PC-9 (cell line): ENCODE measurements at regions not wholly inside any gene's neighbourhood (a gene's known extent, or its start where the extent isn't known, plus 50 kb on each side); places are given as distances from the start of the nearest gene placed in this dataset.
A peak's percentile ranks its signal among the peaks of the same experiment; 100 is the strongest.

Experiments
- BruUV-seq: library from RNA; stranded (reverse); fragments of 400-500 nt; replicated peaks from 2 replicates; lab custom pipeline; 2021; lab: Mats Ljungman, UMichigan
- CTCF ChIA-PET: fragments of 300-600 bp; sonication (Branson Sonifier 250); formaldehyde crosslinking; loops from one replicate; lab custom pipeline; 2022; ENCODE audit warnings: antibody characterized with exemption; lab: Charles Lee
- POLR2A ChIA-PET: fragments of 300-600 bp; sonication (Branson Sonifier 250); formaldehyde crosslinking; loops from one replicate; lab custom pipeline; 2022; ENCODE audit warnings: antibody characterized with exemption; ENCODE audit not compliant: unreplicated experiment; lab: Charles Lee
- DNase-seq, 2 experiments: peaks; one replicate each; pipeline versions ENCODE4 v3.0.0 to v3.0.0-alpha.2; 2015 to 2022; ENCODE audit warnings: mixed read lengths in 1 of 2
- H2AFZ ChIP-seq: fragments of 200-600 bp; sonication (generic); 2 replicates; pipeline ENCODE4 v1.8.1; 2017; ENCODE audit warnings: antibody characterized with exemption
- H3F3A ChIP-seq: fragments of 200-600 bp; sonication (generic); 2 replicates; pipeline ENCODE4 v1.8.1; 2017; ENCODE audit warnings: antibody characterized with exemption, mild to moderate bottlenecking, low read depth; ENCODE audit not compliant: insufficient read depth
- H3K27ac ChIP-seq: fragments of 200-600 bp; sonication (generic); 2 replicates; pipeline ENCODE4 v1.6.1; 2016; ENCODE audit warnings: mixed run types
- H3K27me3 ChIP-seq: fragments of 200-600 bp; sonication (generic); 2 replicates; pipeline ENCODE4 v1.6.1; 2016; ENCODE audit warnings: low read depth, mixed run types; ENCODE audit not compliant: insufficient read depth
- H3K36me3 ChIP-seq: fragments of 200-600 bp; sonication (generic); 2 replicates; pipeline ENCODE4 v1.6.1; 2016; ENCODE audit warnings: low read depth, mixed run types
- H3K4me1 ChIP-seq: fragments of 200-600 bp; sonication (generic); replicated peaks from 2 replicates; pipeline ENCODE4 v1.6.1; 2016; ENCODE audit warnings: mixed run types; ENCODE audit not compliant: insufficient read depth
- H3K4me2 ChIP-seq: fragments of 200-600 bp; sonication (generic); 2 replicates; pipeline ENCODE4 v1.6.1; 2017; ENCODE audit warnings: mixed run types
- H3K4me3 ChIP-seq: fragments of 200-600 bp; sonication (generic); 2 replicates; pipeline ENCODE4 v1.6.1; 2016; ENCODE audit warnings: mixed run types
- H3K79me2 ChIP-seq: fragments of 200-600 bp; sonication (generic); 2 replicates; pipeline ENCODE4 v1.6.1; 2017; ENCODE audit warnings: low read depth, mixed run types
- H3K9me2 ChIP-seq: fragments of 200-600 bp; sonication (generic); 2 replicates; pipeline ENCODE4 v1.8.1; 2017; ENCODE audit warnings: mild to moderate bottlenecking; ENCODE audit not compliant: insufficient read depth
- H3K9me3 ChIP-seq: fragments of 200-600 bp; sonication (generic); 2 replicates; pipeline ENCODE4 v1.8.1; 2016; ENCODE audit warnings: low read depth; ENCODE audit not compliant: insufficient read depth
- H4K20me1 ChIP-seq: fragments of 200-600 bp; sonication (generic); 2 replicates; pipeline ENCODE4 v1.8.1; 2017; ENCODE audit not compliant: insufficient read depth
- EZH2 ChIP-seq: fragments of 200-600 bp; sonication (generic); IDR thresholded peaks from 2 replicates; pipeline ENCODE4 v1.8.0; 2017; ENCODE audit warnings: antibody characterized with exemption, low read depth
- intact Hi-C: fragments of 100-400 bp; cut with micrococcal nuclease; formaldehyde crosslinking; loops from one replicate; pipeline ENCODE4 v1.10.0; 2022; ENCODE audit not compliant: unreplicated experiment
- TF ChIP-seq, protein P1 (sequence below): fragments of 200-600 bp; sonication (generic); conservative IDR thresholded peaks from 2 replicates; pipeline ENCODE4 v1.6.1; 2017; ENCODE audit warnings: mixed run types, antibody characterized with exemption, mild to moderate bottlenecking, moderate library complexity

GRCh38 chr1:88021529-88021928 is 662.5 kb upstream of the PKN2 start:
- intact Hi-C loops = no loop called here
- peak in 1 of 2 experiments; percentile 19 for DNase-seq
- Histone ChIP-seq H3K79me2 (no peaks in the 10 kb centered on the region), H3K9me2 (no peaks in the 10 kb centered on the region), H3K36me3 (no peaks in the 10 kb centered on the region), H4K20me1 (no peaks in the 10 kb centered on the region), H3F3A (no peaks in the 10 kb centered on the region), H2AFZ (no peak overlapping the region), H3K27me3 (no peaks in the 10 kb centered on the region), H3K27ac (no peak overlapping the region), H3K4me1 (no peaks in the 10 kb centered on the region), H3K9me3 (0 out of 2 replicates have a peak, but pooled peaks cover 2% of the 10 kb centered on the region), H3K4me3 (no peak overlapping the region), H3K4me2 (no peak overlapping the region)
- TF ChIP-seq EZH2 = no peak
- TF ChIP-seq, protein P1, sequence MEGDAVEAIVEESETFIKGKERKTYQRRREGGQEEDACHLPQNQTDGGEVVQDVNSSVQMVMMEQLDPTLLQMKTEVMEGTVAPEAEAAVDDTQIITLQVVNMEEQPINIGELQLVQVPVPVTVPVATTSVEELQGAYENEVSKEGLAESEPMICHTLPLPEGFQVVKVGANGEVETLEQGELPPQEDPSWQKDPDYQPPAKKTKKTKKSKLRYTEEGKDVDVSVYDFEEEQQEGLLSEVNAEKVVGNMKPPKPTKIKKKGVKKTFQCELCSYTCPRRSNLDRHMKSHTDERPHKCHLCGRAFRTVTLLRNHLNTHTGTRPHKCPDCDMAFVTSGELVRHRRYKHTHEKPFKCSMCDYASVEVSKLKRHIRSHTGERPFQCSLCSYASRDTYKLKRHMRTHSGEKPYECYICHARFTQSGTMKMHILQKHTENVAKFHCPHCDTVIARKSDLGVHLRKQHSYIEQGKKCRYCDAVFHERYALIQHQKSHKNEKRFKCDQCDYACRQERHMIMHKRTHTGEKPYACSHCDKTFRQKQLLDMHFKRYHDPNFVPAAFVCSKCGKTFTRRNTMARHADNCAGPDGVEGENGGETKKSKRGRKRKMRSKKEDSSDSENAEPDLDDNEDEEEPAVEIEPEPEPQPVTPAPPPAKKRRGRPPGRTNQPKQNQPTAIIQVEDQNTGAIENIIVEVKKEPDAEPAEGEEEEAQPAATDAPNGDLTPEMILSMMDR = no peak
- BruUV-seq = no TSS peak
- CTCF ChIA-PET = no interaction called here
- POLR2A ChIA-PET = no interaction called here

DNA sequence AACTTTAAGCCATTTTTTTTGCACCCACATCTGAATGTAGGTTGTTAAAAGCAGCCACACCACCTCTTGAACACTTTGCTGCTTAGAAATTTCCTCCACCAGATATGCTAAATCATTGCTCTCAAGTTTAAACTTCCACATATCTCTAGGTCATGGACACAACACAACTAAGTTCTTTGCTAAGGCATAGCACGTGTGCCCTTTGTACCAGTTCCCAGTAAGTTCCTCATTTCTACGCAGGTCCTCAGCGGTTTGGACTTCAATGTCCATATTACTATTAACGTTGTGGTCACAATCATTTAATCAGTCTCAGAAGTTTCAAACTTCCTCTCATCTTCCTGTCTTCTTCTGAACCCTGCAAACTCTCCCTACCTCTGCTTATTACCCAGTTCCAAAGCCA is 661.6 kb upstream of the PKN2 start:
- Histone ChIP-seq H3K36me3 (no peaks in the 10 kb centered on the region), H3K79me2 (no peaks in the 10 kb centered on the region), H3K4me2 (no peak overlapping the region), H3K27ac (no peak overlapping the region), H3K9me2 (no peaks in the 10 kb centered on the region), H3K27me3 (no peaks in the 10 kb centered on the region), H3K4me1 (no peaks in the 10 kb centered on the region), H3F3A (no peaks in the 10 kb centered on the region), H2AFZ (no peak overlapping the region), H4K20me1 (no peaks in the 10 kb centered on the region), H3K9me3 (0 out of 2 replicates have a peak, but pooled peaks cover 3% of the 10 kb centered on the region), H3K4me3 (no peak overlapping the region)
- intact Hi-C loops = no loop called here
- TF ChIP-seq EZH2 = no peak
- TF ChIP-seq, protein P1 = no peak
- POLR2A ChIA-PET = no interaction called here
- no TSS peak for BruUV-seq
- CTCF ChIA-PET = no interaction called here
- peak in 1 of 2 experiments; percentile 21 for DNase-seq

GRCh38 chr1:88029142-88029541 is 654.9 kb upstream of the PKN2 start:
- Histone ChIP-seq H3K4me1 (no peaks in the 10 kb centered on the region), H3K27me3 (no peaks in the 10 kb centered on the region), H3K4me2 (no peak overlapping the region), H2AFZ (no peak overlapping the region), H4K20me1 (no peaks in the 10 kb centered on the region), H3F3A (no peaks in the 10 kb centered on the region), H3K79me2 (no peaks in the 10 kb centered on the region), H3K36me3 (no peaks in the 10 kb centered on the region), H3K27ac (no peak overlapping the region), H3K4me3 (no peak overlapping the region), H3K9me3 (0 out of 2 replicates have a peak, but pooled peaks cover 3% of the 10 kb centered on the region), H3K9me2 (no peaks in the 10 kb centered on the region)
- CTCF ChIA-PET = no interaction called here
- POLR2A ChIA-PET = no interaction called here
- no peak for DNase-seq
- intact Hi-C loops = no loop called here
- TF ChIP-seq, protein P1 = no peak
- no peak for TF ChIP-seq EZH2
- BruUV-seq = no TSS peak
